GM21723 (cell line): ENCODE measurements at regions not wholly inside any gene's neighbourhood (a gene's known extent, or its start where the extent isn't known, plus 50 kb on each side); places are given as distances from the start of the nearest gene placed in this dataset.

Experiments
- ATAC-seq: cut with Tn5 transposase; IDR thresholded peaks from one replicate; pipeline ENCODE4 v1.9.1; 2021; ENCODE audit warnings: mild to moderate bottlenecking, moderate library complexity; ENCODE audit not compliant: unreplicated experiment

DNA sequence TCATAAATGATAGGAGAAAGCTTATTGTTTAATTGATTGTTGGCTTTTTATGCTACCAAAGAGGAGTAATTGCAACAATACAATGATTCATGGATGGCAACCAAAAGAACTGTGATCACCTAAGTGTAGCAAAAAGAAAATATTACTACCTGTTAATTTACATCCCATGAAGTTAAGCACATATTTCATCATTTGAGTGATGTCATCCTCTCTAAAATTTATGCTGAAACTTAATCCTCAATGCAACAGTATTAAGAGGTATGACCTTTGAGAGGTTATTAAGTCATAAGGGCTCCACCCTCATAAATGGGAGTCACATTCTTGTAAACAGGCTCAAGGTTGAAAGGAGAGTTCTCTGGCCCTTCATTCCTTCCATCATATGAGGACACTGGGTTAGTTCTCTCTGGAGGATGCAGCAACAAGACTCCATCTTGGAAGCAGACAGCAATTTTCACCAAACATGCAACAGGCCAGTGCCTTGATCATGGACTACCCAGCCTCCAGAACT, 190.6 kb upstream of the GRIK2 start:
- no peak for ATAC-seq

GRCh38 chr6:101203664-101204063, 189.8 kb upstream of the GRIK2 start:
- ATAC-seq: no peak

DNA sequence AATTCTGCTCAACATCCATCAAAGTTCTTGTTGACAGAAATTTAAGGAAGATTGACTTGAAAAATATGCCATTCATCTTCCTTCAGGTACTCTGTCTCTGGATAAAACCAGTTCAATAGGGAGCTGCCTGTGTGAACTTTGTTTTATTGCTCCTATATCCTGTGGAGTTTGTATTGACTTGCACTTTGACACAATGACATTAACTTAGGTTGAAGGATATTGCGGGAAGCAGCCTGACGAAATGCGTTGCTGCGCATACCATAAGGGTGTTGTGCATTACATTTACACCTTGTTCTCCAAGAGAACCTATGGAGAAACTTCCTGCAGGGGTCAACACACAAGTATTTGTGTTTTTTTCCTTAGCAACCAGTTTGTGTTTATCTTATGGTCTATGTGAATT, 185.4 kb upstream of the GRIK2 start:
- no peak for ATAC-seq

DNA sequence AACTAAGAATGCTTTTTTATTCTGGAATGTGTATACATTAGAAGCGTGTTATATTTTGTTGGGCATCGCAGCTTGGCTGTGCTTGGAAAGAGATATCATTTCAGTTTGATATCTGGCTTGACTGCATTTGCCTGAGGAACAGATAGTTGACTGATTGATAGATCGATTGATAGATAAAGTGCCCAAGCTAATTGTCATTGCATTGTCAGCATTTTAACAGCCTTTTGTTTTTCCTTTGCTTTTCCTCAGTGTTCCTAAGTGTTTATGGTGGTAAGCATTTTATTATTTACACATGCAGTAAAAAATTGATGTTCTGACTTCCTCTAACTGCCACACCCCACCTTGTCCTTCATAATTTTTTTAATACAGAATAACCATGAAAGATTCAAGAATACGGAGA, 180.9 kb upstream of the GRIK2 start:
- ATAC-seq: no peak

DNA sequence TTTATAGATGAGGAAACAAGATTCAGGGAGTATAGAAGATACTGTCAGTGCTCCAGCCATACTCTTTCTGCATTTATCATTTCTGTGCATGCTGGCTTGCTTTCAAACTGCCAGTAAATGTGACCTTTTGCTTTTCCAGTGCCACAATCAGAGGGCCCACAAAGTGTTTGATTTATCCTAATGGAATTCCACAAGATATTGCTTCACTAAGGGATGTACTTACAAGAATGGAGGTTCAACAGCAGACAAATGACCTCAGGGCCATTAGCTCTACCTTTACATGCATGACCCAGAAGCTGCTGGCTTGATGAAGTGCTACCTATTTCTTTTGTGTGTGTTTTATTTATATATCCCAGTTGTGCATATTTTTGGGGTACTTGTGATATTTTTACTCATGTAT, 171.5 kb upstream of the GRIK2 start:
- no peak for ATAC-seq

DNA sequence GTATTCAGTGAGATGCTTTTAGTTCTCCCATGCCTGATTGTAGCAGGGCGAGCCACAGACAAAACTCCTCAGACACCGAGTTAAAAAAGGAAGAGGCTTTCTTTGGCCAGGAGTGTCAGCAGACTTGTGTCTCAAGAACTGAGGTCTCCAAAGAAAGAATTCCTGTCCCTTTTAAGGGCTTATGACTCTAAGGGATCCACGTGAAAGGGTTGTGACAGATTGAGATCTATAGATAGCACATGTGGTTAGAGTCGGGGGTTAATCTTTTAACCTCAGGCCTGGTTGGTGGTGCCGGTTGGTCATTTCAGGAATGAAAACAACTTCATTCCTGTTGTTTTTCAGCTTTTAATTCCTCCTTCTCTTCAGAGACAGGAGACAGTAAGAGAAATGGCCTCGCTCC, 168.8 kb upstream of the GRIK2 start:
- ATAC-seq: no peak

GRCh38 chr6:101226677-101227135, 166.8 kb upstream of the GRIK2 start:
- ATAC-seq: no peak

DNA sequence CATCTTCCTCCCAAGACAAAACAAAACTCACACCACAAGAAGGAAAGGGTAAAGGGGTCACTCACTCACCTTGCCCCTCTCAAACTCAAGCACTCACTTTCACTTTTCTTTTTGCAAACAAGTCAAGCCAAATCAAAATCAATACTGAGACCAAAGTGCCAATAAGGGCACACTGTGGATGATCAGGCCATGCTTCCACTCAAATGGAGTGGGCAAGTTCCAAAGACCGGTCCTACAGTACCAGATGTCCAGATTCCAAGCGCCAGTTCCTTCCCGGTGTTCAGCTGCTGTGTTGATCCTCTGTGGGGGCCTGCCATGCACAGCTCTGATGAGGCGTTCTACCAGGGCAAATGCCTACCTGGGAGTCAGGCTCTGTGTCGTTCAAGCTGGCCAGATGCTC, 162.6 kb upstream of the GRIK2 start:
- ATAC-seq: no peak

GRCh38 chr6:101231606-101232235, 161.8 kb upstream of the GRIK2 start:
- ATAC-seq: no peak

DNA sequence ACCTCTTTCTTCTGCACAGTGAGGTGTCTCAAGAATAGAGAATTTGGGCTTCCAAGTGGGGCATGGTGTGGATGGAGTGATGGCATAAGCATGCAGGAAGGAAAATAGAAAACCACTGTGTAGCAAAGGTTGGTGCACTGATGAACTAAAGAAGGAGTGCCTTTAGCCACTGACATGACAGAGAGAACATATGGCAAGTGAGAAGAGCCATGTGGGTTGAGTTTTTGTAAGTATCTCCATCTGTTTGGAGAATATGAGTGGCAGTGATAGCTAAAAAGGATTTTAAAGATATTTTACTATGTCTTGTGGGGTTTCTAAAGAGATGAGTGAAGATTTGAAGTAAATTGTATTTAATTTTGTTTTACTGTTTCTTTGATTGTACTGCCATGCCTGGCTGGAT, 160.5 kb upstream of the GRIK2 start:
- ATAC-seq: no peak

DNA sequence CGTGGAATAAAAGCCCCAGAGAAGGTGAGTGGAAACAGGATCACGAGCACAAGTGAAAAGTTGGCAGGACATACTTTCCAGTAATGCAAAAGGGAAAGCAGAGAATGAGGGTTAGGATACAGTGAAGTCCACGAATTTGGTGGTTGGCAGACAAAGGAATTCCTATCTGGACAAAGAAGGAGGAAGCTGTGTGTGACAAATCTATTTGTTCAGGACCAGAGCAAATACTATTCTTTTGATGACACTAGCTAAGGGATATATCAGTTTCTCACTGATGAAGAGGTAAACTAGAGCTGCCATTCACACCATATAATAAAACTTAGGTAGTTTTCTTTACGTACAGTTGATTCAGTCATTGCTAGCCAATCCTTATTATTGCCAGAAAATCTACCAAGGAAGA, 156.8 kb upstream of the GRIK2 start:
- ATAC-seq: no peak

- no peak for ATAC-seq
Measured at GRCh38 chr6:101241442-101241841, 152.1 kb upstream of the GRIK2 start.

- no peak for ATAC-seq
Measured at GRCh38 chr6:101249470-101249869, 144.0 kb upstream of the GRIK2 start.

GRCh38 chr6:101257163-101257562, 136.3 kb upstream of the GRIK2 start:
- ATAC-seq: no peak

GRCh38 chr6:101259505-101259904, 134.0 kb upstream of the GRIK2 start:
- ATAC-seq: no peak

DNA sequence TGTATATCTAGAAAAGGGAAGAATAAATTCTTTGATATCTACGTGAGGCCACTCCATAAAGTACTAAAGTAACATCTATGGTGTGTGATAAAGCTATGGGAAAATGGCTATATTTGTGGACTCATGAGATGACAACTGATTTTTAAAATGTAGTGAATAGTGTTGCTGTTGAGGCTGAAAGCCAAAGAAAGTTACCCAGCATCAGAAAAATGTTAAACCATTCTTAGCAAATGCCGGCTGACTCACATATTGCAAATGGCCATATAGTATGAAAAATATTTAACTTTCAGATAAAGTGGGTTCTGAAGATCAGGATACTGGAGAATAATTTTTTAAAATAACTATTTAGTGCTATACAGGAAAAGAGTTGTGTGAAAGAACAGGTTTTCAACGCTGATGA, 129.9 kb upstream of the GRIK2 start:
- no peak for ATAC-seq

GRCh38 chr6:101266063-101266462, 127.4 kb upstream of the GRIK2 start:
- ATAC-seq: no peak

DNA sequence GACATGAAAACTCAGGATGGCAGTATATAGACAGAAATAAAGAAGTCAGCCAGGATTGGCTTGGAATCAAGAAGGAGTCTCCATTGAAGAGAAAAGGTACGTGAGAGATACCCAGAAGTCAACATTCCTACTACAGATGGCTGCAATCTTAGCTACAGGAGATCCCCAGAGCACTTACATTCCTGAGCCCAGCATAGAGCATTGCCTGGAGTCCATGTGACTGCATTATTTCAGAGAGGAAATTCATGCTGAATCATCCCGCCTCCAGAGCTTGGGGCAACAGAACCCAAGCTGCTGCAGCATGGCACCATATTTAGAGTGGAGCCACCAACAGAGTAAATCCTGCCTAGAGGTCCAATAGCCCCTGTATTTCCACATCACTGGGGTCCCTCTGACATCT, 125.0 kb upstream of the GRIK2 start:
- no peak for ATAC-seq

DNA sequence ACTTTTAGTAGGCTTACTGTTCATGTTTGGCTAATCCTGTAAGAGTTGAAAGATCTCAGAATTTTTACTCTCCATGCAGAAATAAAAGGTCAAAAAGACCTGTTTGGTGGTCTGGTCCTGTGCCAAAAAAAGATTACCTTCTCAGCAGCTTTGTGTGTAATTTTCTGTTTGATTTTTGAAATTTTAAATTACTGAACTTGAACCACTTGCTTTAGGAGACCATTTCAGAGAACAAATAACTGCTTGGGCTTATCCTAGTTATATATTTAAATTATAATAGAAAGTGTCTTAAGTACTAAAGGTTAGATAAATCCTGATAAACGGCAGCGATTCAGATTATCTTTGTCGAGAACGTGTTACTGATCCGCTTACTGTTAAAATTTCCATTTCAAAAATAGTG, 118.3 kb upstream of the GRIK2 start:
- ATAC-seq: no peak

- ATAC-seq: no peak
Measured at GRCh38 chr6:101276066-101276465, 117.4 kb upstream of the GRIK2 start.

- no peak for ATAC-seq
Measured at GRCh38 chr6:101279410-101279809, 114.1 kb upstream of the GRIK2 start.

GRCh38 chr6:101281266-101281665, 112.2 kb upstream of the GRIK2 start:
- ATAC-seq: no peak

DNA sequence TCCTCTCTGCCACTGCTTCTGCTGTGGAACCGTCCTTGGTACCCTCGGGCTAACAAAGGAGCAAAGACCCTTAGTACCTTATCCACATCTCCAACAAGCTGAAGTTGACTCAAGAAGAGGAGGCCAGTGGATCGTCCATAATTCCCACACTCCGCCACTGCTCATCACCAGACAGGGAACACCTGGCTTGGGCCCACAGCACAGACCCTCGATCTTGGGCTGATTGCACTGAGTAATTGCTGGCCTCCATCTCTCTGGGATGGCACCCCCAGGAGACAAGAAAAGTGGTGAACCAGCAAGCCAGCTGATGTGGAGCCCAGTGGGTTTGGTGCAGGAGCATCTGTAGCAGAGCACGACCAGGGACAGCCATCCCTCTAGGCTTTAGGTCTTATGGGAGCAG, 109.4 kb upstream of the GRIK2 start:
- no peak for ATAC-seq
